ENCODE measurements at regions not wholly inside any gene's neighbourhood (a gene's known extent, or its start where the extent isn't known, plus 50 kb on each side); places are given as distances from the start of the nearest gene placed in this dataset.

DNA sequence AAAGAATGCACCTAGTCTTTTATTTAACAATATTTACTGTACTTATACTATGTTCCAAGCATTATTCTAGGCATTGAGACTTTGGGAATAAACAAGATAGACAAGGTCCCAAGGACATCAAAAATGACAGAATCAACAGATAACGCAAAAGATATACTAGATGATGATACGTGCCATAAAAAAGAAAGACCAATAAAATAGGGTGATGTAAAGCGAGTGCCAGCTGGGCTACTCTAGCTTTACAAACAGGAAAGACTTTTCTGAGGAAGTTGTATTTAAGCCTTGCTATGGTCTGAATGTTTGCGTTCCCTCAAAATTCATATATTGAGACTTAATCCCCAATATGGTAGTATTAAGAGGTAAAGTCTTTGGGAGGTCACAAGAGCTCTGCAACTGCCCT lies 310.2 kb upstream of the RGMB start:
- no peaks in the 10 kb centered on the region for H3K79me2 ChIP-seq (ENCODE audit: insufficient read depth, low read length)
- no peaks in the 10 kb centered on the region for H4K20me1 ChIP-seq (ENCODE audit: insufficient read depth, low read length)
- H3K27ac Mint-ChIP-seq, result no peak overlapping the region
- no peaks in the 10 kb centered on the region for H3K4me1 ChIP-seq (ENCODE audit: control insufficient read depth in 1 of 2, insufficient read depth in 2 of 2, low read length in 2 of 2)
- H3K27me3 Mint-ChIP-seq (ENCODE audit: low read depth in 3 of 3), result no peaks in the 10 kb centered on the region
- TF ChIP-seq, protein P1, sequence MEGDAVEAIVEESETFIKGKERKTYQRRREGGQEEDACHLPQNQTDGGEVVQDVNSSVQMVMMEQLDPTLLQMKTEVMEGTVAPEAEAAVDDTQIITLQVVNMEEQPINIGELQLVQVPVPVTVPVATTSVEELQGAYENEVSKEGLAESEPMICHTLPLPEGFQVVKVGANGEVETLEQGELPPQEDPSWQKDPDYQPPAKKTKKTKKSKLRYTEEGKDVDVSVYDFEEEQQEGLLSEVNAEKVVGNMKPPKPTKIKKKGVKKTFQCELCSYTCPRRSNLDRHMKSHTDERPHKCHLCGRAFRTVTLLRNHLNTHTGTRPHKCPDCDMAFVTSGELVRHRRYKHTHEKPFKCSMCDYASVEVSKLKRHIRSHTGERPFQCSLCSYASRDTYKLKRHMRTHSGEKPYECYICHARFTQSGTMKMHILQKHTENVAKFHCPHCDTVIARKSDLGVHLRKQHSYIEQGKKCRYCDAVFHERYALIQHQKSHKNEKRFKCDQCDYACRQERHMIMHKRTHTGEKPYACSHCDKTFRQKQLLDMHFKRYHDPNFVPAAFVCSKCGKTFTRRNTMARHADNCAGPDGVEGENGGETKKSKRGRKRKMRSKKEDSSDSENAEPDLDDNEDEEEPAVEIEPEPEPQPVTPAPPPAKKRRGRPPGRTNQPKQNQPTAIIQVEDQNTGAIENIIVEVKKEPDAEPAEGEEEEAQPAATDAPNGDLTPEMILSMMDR (IDR thresholded peaks at IDR 0.05), result no peak
- H3K4me2 ChIP-seq (replicated peaks; ENCODE audit: extremely low read depth, low read length, poor library complexity, severe bottlenecking), result no peak overlapping the region
- no peak for DNase-seq
- no peaks in the 10 kb centered on the region for H3K36me3 ChIP-seq (replicated peaks in 1 of 2; ENCODE audit: control insufficient read depth in 1 of 2, insufficient read depth in 2 of 2, low read length in 2 of 2)
- H3K9ac ChIP-seq (ENCODE audit: insufficient read depth, low read length, poor library complexity, severe bottlenecking), result no peak overlapping the region
- intact Hi-C loops (cut with micrococcal nuclease), result no loop called here
- peaks cover 7% of the 10 kb centered on the region in 2 donors for H3K9me3 ChIP-seq (replicated peaks in 1 of 2; ENCODE audit: control insufficient read depth in 1 of 2, insufficient read depth in 1 of 2, low read length in 2 of 2)
- no peak overlapping the region for H3K4me3 ChIP-seq (replicated peaks in 1 of 3; ENCODE audit: low read depth in 2 of 3, low read length in 3 of 3)
- no peaks in the 10 kb centered on the region for H3K27me3 ChIP-seq (ENCODE audit: control insufficient read depth in 2 of 2, insufficient read depth in 2 of 2, low read length in 2 of 2)
- no peaks in the 10 kb centered on the region for H3K4me1 Mint-ChIP-seq
- no peak overlapping the region for H3K4me3 Mint-ChIP-seq
- no peak overlapping the region for H2AFZ ChIP-seq (ENCODE audit: insufficient read depth, low read depth, low read length, poor library complexity, severe bottlenecking)
- H3K27ac ChIP-seq (ENCODE audit: low read depth in 1 of 2, low read length in 2 of 2), result no peak overlapping the region
- H3K36me3 Mint-ChIP-seq, result no peaks in the 10 kb centered on the region
- no CpG with 5 or more reads among the region's 4 CpGs for WGBS (ENCODE audit: insufficient coverage)
- H3K9me3 Mint-ChIP-seq, result peaks cover 0 to 13% (median 3%) of the 10 kb centered on the region in 7 donors

DNA sequence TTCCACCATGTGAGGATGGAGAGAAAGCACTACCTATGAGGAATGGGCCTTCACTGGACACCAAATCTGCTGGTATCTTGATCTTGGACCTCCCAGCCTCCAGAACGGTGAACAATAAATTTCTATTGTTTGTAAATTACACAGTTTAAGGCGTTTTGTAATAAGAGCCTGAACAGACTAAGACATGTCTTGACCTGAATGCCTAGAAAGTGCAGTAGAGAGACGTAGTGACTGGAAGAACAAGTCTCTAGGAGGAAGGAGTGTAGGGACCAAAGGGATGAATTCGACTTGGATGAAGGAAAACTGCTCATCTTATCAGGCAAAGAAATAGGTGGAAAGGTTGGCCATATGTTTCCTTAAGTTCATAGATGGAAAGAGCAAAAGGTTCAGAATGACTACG lies 309.8 kb upstream of the RGMB start:
- Mint-ChIP-seq H3K27me3 (ENCODE audit: low read depth in 3 of 3) (no peaks in the 10 kb centered on the region), H3K9me3 (peaks cover 0 to 13% (median 3%) of the 10 kb centered on the region in 7 donors), H3K36me3 (no peaks in the 10 kb centered on the region), H3K27ac (peak overlapping the region in 1 of 7 donors; percentile 2), H3K4me3 (no peak overlapping the region), H3K4me1 (no peaks in the 10 kb centered on the region)
- H3K9me3 ChIP-seq (replicated peaks in 1 of 2; ENCODE audit: control insufficient read depth in 1 of 2, insufficient read depth in 1 of 2, low read length in 2 of 2), result peaks cover 7% of the 10 kb centered on the region in 2 donors
- intact Hi-C loops (cut with micrococcal nuclease), result no loop called here
- H3K4me3 ChIP-seq (replicated peaks in 1 of 3; ENCODE audit: low read depth in 2 of 3, low read length in 3 of 3), result no peak overlapping the region
- H3K36me3 ChIP-seq (replicated peaks in 1 of 2; ENCODE audit: control insufficient read depth in 1 of 2, insufficient read depth in 2 of 2, low read length in 2 of 2), result no peaks in the 10 kb centered on the region
- WGBS (ENCODE audit: insufficient coverage), result 95% methylated on average over 4 of the region's 5 CpGs
- no peaks in the 10 kb centered on the region for H3K4me1 ChIP-seq (ENCODE audit: control insufficient read depth in 1 of 2, insufficient read depth in 2 of 2, low read length in 2 of 2)
- H4K20me1 ChIP-seq (ENCODE audit: insufficient read depth, low read length), result no peaks in the 10 kb centered on the region
- no peak overlapping the region for H3K27ac ChIP-seq (ENCODE audit: low read depth in 1 of 2, low read length in 2 of 2)
- H3K4me2 ChIP-seq (replicated peaks; ENCODE audit: extremely low read depth, low read length, poor library complexity, severe bottlenecking), result no peak overlapping the region
- TF ChIP-seq, protein P1 (IDR thresholded peaks at IDR 0.05), result no peak
- no peaks in the 10 kb centered on the region for H3K27me3 ChIP-seq (ENCODE audit: control insufficient read depth in 2 of 2, insufficient read depth in 2 of 2, low read length in 2 of 2)
- H3K9ac ChIP-seq (ENCODE audit: insufficient read depth, low read length, poor library complexity, severe bottlenecking), result no peak overlapping the region
- no peak overlapping the region for H2AFZ ChIP-seq (ENCODE audit: insufficient read depth, low read depth, low read length, poor library complexity, severe bottlenecking)
- no peaks in the 10 kb centered on the region for H3K79me2 ChIP-seq (ENCODE audit: insufficient read depth, low read length)
- no peak for DNase-seq
